IPS DF 4.7 (cell line): ENCODE measurements at regions not wholly inside any gene's neighbourhood (a gene's known extent, or its start where the extent isn't known, plus 50 kb on each side); places are given as distances from the start of the nearest gene placed in this dataset.

Experiments
- DNase-seq: peaks from one replicate; pipeline ENCODE4 v3.0.0-alpha.2; 2013; ENCODE audit warnings: low spot score; ENCODE audit errors: extremely low read depth

DNA sequence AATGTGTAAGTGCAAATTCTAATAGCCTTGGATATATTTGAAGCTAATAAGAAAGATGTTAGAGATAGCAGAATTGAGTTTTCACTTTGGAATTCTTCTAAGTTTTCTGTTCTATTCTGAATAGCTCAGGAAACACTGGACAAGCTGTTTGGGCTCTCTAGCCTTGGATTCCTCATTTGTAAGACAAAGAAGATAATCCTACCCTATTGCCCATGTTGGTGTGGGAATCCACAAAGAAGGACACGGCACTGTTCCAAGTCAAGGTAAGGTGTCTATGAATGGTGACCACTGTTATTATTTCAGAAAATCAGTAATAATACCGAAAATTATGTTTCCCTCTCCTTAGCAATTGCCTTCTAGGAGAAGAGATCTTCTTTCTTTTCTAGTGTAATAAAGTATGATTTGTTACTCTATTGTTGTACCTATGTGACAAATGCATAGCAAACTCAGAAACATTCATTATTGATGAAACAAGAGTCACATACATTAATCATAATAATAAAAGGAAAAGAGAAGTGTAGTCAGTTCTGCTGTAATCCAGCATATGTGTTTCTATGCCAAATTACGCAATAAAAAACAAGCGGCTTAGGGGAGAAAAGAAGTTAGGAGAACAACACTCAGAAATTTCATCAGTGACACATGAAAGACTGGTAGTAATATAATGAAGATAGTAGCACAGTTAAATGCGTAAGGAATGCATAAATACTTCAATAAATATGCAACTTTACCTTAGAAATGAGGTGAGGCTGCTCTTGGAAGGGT, 1012.3 kb upstream of the PHF14 start:
- DNase-seq = no peak

DNA sequence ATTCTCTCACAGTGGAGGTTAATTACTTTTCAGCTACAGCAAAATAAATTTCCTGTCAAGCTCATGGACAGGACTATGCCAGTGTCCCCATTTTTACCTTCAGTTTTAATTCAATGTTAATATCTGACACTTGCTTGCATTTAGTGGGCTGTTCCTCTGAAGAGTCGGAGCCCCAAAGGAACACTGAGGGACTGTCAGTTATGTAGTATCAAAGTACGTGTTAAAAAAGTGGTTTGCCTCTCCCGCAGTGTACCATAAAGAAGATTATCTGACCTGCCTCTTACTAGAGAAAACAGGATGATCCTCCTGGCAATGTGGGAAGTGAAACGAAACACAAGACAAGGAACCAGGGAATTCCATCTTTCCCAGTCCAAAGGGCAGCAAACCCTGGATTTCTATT, 1010.9 kb upstream of the PHF14 start:
- DNase-seq = no peak

DNA sequence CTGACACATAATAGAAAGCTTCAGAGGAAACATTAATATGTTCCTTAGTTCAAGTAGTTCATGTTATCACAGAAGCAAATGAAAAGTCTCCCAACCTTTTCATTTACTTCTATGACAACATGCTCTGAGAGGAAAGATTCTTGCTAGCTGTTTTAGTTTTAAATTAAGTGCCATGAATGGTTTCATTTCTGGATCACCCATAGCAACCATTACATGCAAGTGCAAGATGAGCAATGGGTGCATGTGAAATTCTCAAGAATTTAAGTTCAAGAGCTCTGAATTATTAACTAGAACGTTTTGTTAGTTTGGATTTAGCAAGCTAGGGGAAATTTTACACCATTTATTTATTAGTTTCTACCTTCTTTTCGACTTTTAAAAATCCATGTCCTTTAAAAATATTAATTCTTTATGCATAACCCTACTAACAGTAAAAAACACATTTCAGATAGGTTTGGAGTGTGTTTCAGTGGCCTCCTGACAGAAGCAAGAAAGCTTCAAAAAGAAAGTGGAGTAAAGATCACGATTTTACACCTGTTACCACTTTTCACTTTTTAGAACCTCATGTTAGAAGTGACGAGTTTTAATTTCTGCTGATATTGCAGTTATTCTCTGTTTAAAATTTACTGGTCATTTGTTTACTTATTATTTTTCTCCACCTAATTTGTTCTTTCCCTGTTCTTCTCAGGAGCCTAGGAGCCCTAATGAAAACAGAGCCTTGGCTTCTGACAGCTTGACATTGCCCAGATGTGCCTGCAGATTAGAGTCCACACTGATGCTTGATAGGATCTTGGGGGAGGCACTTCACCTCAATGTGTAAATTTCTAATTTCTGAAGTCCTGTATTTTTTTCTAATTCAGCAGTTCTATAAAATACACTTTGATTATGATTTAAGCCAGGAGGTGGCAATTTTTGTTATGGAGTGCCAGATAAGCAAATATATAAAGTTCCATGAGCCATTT, 995.3 kb upstream of the PHF14 start:
- DNase-seq = no peak

DNA sequence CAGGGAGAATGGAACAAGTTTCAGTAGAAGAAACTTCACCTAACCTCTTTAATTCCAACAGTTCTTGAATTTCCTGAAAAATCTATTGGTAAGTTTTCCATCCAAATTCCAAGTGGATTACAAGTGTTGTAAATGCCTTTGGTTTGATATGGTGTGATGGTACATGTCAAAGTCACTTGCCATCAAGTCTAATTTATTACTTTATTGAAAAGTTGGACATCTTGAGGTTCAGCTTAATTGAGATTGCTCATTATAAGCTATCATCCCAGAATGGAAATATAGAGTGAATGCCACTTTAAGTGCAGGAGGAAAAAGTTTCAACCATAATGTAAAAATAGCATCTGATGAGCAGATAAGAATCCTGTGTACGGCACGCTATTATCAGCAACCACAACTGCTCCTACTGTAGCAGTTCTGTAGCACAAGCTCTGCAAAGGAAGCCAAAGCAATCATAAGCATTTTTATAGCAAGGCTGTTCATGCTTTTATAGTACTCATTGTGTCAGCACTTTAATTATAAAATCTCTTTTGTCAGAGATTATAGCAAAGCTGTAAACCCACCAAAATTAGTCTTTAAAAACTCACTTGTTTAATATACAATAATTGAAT, 991.8 kb upstream of the PHF14 start:
- no peak for DNase-seq

DNA sequence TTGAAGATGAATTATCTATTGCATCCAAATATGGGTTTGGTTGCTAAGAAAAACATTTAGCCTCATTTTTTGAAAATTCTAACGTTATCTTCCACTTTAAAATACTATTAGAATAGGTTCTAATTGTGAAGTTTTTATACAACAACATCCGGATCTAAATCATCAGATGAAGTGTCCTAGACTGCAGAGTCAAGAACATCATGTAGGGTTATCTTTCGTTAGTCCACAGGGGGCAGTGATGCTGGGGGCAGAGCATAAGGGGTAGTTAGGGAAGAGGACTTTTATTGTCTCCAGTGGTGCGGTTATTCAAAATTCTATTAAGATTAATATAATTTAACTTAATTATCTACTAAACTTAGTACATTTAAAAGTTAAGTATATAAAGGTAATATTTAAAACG, 990.6 kb upstream of the PHF14 start:
- DNase-seq = no peak

DNA sequence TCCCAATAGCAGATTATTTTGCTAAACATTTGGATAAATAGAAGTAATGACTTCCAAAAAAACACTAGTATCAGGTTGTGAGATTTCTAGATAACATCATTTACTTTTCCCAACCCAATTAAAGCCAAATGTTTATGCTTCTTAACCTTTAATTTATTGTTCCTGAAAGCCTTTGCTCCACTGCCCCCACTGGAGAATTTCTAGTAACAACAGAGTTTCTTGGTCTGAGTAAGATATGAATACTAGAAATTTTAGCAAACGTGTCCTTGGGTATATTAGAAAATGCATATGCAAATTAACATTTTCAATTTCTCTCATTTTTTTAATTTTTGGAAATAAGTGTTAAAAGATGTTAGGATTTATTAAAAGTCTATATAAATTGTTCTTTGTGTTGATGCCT, 958.0 kb upstream of the PHF14 start:
- DNase-seq = no peak

DNA sequence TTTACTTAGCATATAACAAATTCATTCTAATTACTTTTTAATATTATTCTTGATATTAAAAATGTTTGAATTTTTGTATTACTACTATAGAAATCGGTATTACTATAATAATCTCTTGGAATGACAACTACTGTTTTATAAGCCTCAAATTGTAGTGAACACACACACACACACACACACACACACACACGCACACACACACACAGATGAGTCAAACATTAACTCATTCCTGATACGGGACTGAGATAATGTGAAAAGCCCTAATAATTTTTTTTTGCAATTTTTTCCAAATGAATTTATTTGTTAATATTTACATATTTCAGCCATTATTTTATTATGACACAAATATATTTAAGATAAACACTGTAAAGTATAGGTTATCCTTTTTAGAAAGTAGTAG, 951.2 kb upstream of the PHF14 start:
- no peak for DNase-seq

DNA sequence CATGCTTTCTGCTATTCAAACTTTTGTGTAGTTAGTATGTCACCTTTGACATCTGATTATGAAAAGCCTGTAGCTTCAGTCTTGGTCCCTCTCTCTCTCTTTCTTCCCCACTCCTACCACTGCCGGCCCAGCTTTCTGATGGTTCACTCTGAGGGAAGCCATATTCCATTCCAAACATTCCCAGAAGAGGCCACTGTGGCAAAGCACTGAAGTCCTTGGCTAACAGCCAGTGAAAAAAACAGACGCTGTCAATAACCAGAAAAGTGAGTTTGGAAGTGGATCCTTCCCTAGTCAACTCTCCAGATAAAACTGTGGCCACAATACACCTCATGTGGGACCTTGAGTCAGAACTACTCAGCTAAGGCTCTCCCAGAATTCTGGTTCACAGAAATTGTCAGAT, 950.7 kb upstream of the PHF14 start:
- DNase-seq = peak; percentile 33

DNA sequence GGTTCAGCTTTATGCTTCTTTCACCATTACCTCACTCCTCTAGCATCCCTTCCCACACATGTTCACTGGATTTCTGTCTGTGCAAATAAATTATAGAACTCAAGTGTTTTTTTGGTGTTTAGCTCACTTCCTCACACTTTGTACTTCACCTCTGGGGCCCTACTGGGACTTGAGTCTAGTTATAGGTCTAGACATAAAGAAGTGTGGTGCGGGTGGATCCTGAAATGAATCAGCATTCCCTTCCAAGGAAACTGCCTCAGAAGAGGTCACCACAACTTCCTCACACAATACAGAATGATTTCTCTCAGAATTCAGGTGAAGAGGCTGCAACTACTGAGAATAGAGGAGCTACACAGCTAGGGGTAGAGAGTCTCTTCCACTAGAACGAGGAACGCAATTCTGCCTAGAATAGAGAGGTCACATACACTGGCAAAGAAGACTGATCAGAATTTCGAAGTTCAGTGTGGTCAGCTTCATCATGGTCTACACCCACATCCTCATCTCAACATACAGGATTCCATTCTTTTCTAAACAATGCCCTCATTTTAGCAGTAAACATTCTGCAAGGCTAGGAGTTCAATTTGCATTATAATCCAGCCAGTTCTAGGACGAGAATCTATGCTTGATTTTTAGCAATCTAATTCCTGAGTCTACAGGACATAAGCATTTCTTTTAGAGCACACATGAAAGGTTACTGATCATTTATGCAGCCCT, 938.7 kb upstream of the PHF14 start:
- no peak for DNase-seq

DNA sequence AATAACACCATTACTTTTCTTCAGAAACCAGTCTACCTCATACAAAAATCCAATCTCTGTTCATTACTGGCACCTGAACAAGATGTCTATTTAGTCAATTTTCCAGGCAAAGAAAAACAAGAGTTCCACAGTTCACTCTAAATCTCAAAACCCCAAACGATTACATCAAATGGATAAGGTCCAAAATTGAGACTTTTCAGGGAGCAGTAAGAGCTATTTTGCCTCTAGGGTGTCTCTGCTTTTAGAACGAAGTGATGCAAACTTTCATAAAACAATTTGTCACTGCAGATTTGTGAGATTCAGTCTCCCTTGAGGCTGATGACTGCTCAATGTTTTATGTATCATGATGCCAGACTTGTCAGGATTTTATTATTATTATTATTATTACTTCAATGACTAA, 937.0 kb upstream of the PHF14 start:
- DNase-seq = no peak

DNA sequence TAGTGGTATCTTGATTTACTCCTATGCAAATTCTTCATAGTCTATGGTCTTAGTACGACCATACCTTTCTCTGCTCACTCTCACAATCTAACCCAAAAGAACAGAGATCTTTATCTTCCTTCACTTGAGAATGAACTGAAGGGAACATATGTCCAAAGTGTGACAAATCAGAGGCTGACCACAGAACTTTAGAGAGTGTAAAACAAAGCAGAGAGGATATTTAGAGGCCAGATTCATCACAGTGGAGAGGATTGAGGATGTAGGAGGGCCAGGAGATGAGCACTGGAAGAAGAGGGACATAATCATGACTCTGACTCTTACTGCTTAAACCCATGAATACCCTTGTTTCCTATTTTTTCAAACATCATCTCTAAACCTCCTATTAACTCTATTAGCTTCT, 935.3 kb upstream of the PHF14 start:
- no peak for DNase-seq

DNA sequence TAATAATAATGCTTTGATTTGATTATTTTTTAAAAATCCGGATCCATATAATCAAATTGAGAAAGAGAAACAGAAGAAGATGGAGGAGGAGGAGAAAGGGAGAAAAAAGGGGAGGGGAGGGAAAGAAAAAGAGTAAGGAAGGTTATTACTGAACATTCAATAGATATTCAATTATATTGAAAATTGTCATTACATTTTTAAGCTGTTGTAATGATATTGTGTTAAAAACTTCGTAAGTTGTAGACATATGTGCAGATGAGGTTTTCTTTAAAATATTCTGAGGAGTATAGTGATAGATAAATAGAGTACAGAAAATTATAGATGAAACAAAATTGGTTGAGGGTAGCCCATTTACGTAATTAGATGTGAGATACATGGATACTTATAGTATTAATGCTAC, 933.0 kb upstream of the PHF14 start:
- DNase-seq = no peak

DNA sequence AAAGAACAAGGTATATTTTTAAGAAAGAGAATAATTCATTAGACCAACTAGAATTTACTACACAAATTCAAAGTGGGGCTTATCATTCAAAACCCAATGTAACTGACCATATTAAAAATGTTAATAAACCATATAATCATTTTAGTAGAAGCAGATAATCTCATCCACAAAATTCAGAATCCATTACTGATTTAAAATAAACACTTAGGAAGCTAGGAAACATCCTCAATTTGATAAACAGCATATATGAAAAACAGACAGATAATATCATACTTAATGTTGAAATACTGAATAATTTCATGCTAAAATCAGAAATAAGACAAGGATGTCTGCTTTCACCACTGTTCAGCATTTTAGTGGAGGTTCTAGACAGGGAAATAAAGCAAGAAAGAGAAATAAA, 902.8 kb upstream of the PHF14 start:
- DNase-seq = no peak

DNA sequence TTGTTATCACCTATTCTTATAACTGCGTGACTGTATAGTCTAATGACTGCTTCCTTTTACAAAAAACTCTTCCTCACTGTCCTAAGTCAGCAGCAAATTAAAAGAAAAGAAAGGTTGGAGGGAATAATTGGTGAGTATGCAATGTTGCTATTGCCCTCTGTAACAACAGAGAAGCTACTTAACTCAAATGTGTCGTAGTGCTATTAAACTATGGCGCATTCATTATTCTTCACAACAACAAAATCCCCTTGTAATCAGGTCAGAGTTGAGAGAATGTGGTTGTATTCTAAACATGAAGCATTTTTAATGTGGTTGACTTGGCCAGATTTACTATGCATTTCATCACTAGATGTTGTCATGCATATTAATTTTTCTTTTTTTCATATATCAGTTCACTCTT, 897.8 kb upstream of the PHF14 start:
- DNase-seq = no peak

DNA sequence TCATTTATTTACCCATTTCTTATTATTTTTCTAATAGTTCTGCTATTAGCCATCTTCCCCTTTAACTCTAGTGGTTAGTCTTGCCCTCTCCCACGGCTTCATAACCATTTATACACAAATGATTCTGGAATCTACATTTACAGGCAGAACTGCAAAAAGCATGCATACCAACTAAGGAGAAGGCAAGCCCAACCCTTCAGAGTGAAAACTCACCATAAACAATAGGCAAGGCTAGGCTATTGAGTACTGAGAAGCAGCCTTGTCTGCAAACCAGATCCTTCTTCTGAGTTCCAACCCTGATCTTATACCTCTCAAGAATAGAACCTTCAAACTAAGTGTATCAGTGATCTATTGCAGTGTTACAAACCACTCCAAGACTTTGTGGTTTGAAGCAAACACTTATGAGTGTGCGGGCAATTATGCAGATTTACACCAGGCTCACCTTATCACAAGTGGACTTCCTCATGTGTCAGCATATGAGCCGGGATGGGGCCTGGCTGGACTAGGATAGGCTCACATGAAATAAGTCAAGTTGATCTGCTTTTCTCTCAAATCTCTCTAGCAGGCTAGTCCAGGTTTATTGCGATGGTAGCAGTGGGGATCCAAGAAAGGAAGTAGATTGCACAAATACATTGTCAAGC, 896.9 kb upstream of the PHF14 start:
- DNase-seq = no peak

DNA sequence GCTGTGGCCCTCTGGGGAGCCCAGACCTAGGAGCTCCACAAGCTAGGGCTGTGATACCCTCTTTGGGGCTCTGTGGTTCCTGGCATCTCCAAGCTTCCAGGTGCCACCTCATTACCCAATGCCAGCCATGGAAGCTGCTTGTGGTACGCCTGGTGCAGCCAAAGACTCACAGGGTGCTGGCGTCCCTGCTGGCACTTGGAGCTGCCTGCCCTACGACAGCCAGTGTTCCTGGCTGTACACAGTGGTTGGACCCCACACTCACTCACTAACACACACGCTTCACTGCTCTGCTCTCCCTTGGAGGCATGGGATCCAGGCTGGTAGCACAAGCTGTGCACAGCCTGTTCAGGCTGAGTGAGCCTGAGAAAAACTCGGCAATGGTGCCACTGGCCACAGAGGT, 894.1 kb upstream of the PHF14 start:
- no peak for DNase-seq

DNA sequence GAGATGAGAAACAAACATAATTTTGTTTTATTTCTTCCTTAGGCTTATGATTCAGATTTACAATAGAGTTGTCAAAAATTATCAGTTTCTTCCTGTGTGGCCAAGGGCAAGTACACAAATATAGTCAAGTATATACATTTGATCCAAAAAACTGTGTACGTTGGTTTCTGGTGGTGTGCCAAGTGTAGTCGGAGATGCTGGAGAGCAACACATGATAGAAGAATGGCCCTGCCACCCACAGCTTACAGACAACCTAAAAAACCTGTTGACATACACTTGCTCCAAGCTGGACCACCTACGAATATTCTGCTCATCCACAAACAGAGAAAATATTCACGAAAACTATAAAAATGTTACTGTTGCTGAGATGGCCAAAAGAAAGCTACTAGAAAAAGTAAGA, 890.8 kb upstream of the PHF14 start:
- no peak for DNase-seq

DNA sequence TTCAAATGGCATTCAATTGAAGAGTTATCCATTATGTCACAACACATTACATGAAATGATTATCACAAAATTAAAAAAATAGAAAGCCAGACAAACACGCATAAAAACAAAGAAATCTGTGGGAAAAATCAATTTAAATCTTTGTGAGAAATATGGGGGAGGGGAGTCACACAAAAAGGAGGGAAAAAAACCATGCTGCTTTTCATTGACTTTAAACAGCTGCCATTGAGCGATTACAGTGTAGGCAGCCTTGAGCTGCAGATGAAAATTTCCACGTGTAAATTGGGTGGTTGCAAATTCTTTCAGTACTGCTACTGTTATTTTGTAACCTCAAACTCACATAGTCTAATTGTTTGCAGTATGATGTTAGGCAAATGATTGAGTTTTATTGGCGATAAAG, 889.9 kb upstream of the PHF14 start:
- no peak for DNase-seq

DNA sequence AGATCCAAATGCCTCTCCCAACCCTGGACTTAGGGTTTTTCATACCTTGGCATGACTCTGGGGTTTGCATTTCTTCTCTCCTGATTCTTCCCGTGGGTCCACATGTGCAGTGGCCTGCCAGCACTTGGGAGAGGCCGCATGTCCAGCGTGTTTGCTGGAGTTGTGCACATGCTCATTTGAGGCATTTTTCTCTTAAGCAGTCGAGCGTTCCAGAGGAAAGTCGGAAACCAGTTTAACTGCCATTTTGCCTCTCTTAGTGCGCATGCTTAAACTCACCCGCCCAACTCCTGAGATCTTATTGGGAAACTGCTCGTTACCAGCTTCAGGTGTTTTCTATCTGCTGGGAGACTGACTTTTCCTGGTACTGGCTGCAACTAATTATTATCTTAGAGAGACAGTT, 888.4 kb upstream of the PHF14 start:
- DNase-seq = no peak

DNA sequence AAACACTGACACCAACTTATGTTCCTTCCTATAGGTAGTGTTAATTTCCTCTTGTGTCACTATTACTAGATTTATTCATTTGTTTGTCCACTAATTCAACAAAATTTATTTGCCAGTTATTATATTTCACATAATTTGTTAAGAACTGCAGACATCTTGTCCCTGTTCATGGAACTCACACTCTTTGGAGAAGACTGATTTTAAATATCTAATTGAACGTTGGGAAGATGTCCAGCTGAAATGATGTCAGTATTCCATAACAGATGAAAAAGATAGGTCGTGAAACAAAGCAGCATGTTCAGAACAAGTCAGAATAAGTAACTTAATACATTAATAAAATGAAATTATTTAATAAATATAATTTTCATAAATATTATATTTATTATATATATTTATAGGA, 873.1 kb upstream of the PHF14 start:
- no peak for DNase-seq

DNA sequence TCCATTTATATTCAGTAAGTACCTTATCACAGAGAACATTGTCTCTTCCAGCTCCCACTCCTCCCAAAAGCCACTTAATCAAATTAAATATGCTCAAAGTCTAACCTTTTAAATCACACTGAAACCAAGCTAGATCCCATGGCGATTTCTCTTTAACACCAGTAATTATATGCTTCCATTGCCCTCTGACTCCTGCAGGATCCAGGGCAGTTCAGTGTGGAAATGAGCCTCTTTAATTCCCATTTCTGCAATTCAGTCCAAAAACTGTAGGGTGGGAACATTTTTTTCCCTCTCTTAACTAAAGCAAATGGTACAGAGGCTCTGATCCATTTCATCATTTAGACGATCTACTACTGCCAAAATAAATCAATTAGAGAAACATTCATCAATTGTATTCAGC, 872.3 kb upstream of the PHF14 start:
- DNase-seq = no peak
